ENCODE measurements at regions not wholly inside any gene's neighbourhood (a gene's known extent, or its start where the extent isn't known, plus 50 kb on each side); places are given as distances from the start of the nearest gene placed in this dataset.

DNA sequence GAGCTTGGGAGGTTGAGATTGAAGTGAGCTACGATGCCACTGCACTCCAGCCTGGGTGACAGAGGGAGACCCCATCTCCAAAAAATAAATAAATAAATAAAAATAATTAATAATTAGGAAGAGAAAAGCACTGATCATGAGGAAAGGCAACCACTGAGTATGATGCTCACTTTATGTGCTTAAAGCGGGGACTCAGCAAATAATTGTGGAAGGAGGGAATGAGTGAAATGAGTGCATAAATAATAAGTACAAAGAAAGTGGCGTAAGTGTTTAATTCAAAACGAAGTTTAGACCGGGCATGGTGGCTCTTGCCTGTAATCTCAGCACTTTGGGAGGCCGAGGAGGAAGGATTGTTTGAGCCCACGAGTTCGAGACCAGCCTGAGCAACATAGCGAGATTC lies 94.9 kb upstream of the MKLN1 start:
- Histone ChIP-seq H3K27ac (ENCODE audit: low read length in 2 of 2) (no peak overlapping the region), H3K9me3 (ENCODE audit: control extremely low read depth in 1 of 3, control insufficient read depth in 2 of 3, insufficient read depth in 1 of 3, low read length in 2 of 3) (no peaks in the 10 kb centered on the region), H3K9ac (ENCODE audit: low read length) (no peak overlapping the region), H3K4me3 (ENCODE audit: control extremely low read depth in 1 of 5, extremely low read depth in 1 of 5, insufficient read depth in 1 of 5, low read depth in 2 of 5, low read length in 4 of 5) (no peak overlapping the region), H3K27me3 (replicated peaks in 1 of 4; ENCODE audit: control extremely low read depth in 1 of 4, control insufficient read depth in 3 of 4, insufficient read depth in 4 of 4, low read length in 3 of 4) (no peaks in the 10 kb centered on the region), H3K79me2 (ENCODE audit: control insufficient read depth, insufficient read depth, low read length) (no peaks in the 10 kb centered on the region), H3K36me3 (replicated peaks in 1 of 2; ENCODE audit: control extremely low read depth in 1 of 2, control insufficient read depth in 1 of 2, extremely low read depth in 1 of 2, insufficient read depth in 2 of 2, low read length in 1 of 2) (no peaks in the 10 kb centered on the region), H4K20me1 (ENCODE audit: control insufficient read depth, insufficient read depth, low read length, poor library complexity, severe bottlenecking) (no peaks in the 10 kb centered on the region), H3K4me1 (ENCODE audit: control insufficient read depth in 2 of 2, insufficient read depth in 2 of 2, low read length in 2 of 2) (peaks cover 6 to 11% of the 10 kb centered on the region in 2 donors), H3K4me2 (replicated peaks; ENCODE audit: low read depth, low read length, poor library complexity, severe bottlenecking) (no peak overlapping the region), H2AFZ (ENCODE audit: insufficient read depth, low read depth, low read length, poor library complexity, severe bottlenecking) (no peak overlapping the region)
- no peak for DNase-seq
- peaks cover 22% of the 10 kb centered on the region for H3K4me1 Mint-ChIP-seq
- H3K27me3 Mint-ChIP-seq: no peaks in the 10 kb centered on the region
- intact Hi-C loops (cut with micrococcal nuclease): no loop called here
- no peak overlapping the region for H3K27ac Mint-ChIP-seq
- no peak overlapping the region for H3K4me3 Mint-ChIP-seq
- TF ChIP-seq EZH2 (IDR thresholded peaks at IDR 0.05; ENCODE audit: borderline replicate concordance, insufficient read depth, low read depth, low read length, poor library complexity, severe bottlenecking) (no peak), CTCF (IDR thresholded peaks at IDR 0.05) (no peak)
- no peaks in the 10 kb centered on the region for H3K9me3 Mint-ChIP-seq (ENCODE audit: insufficient read depth)
- 100% methylated on average over 5 of the region's 9 CpGs for WGBS (ENCODE audit: insufficient coverage)
- ChIA-PET POLR2A (no interaction called here), CTCF (interaction anchor here (0.6 to 2.0 kb wide), 2 partner anchors 126 to 128 kb away, joined by 3 to 10 read pairs; no protein-coding TSS in a partner anchor)
- no peak for ATAC-seq (ENCODE audit: low read depth)

- peaks cover 6 to 11% of the 10 kb centered on the region in 2 donors for H3K4me1 ChIP-seq (ENCODE audit: control insufficient read depth in 2 of 2, insufficient read depth in 2 of 2, low read length in 2 of 2)
- H3K27ac Mint-ChIP-seq: no peak overlapping the region
- H3K36me3 ChIP-seq (replicated peaks in 1 of 2; ENCODE audit: control extremely low read depth in 1 of 2, control insufficient read depth in 1 of 2, extremely low read depth in 1 of 2, insufficient read depth in 2 of 2, low read length in 1 of 2): no peaks in the 10 kb centered on the region
- H3K27ac ChIP-seq (ENCODE audit: low read length in 2 of 2): no peak overlapping the region
- H3K9me3 Mint-ChIP-seq (ENCODE audit: insufficient read depth): no peaks in the 10 kb centered on the region
- H4K20me1 ChIP-seq (ENCODE audit: control insufficient read depth, insufficient read depth, low read length, poor library complexity, severe bottlenecking): no peaks in the 10 kb centered on the region
- no peak overlapping the region for H2AFZ ChIP-seq (ENCODE audit: insufficient read depth, low read depth, low read length, poor library complexity, severe bottlenecking)
- no peak overlapping the region for H3K4me3 ChIP-seq (ENCODE audit: control extremely low read depth in 1 of 5, extremely low read depth in 1 of 5, insufficient read depth in 1 of 5, low read depth in 2 of 5, low read length in 4 of 5)
- no peak overlapping the region for H3K9ac ChIP-seq (ENCODE audit: low read length)
- ATAC-seq (ENCODE audit: low read depth) (no peak), DNase-seq (no peak)
- H3K79me2 ChIP-seq (ENCODE audit: control insufficient read depth, insufficient read depth, low read length): no peaks in the 10 kb centered on the region
- no peaks in the 10 kb centered on the region for H3K27me3 ChIP-seq (replicated peaks in 1 of 4; ENCODE audit: control extremely low read depth in 1 of 4, control insufficient read depth in 3 of 4, insufficient read depth in 4 of 4, low read length in 3 of 4)
- no peaks in the 10 kb centered on the region for H3K27me3 Mint-ChIP-seq
- TF ChIP-seq EZH2 (IDR thresholded peaks at IDR 0.05; ENCODE audit: borderline replicate concordance, insufficient read depth, low read depth, low read length, poor library complexity, severe bottlenecking) (no peak), CTCF (IDR thresholded peaks at IDR 0.05) (no peak)
- no peaks in the 10 kb centered on the region for H3K9me3 ChIP-seq (ENCODE audit: control extremely low read depth in 1 of 3, control insufficient read depth in 2 of 3, insufficient read depth in 1 of 3, low read length in 2 of 3)
- peaks cover 22% of the 10 kb centered on the region for H3K4me1 Mint-ChIP-seq
- intact Hi-C loops (cut with micrococcal nuclease): no loop called here
- POLR2A ChIA-PET: no interaction called here
- no peak overlapping the region for H3K4me2 ChIP-seq (replicated peaks; ENCODE audit: low read depth, low read length, poor library complexity, severe bottlenecking)
- CTCF ChIA-PET: no interaction called here
- no peak overlapping the region for H3K4me3 Mint-ChIP-seq
- no CpG with 5 or more reads among the region's 4 CpGs for WGBS (ENCODE audit: insufficient coverage)
These were observed 94.5 kb upstream of the MKLN1 start for GRCh38 chr7:131233193-131233592.

Measured in B cell (primary cell).